Activated effector memory CD4-positive, alpha-beta T cell treated with anti-CD3 and anti-CD28 coated beads, Interleukin-2, amount 50 U/mL, for 16 hours (primary cell): ENCODE measurements at regions not wholly inside any gene's neighbourhood (a gene's known extent, or its start where the extent isn't known, plus 50 kb on each side); places are given as distances from the start of the nearest gene placed in this dataset.

Experiments used
- DNase-seq: peaks from one replicate; pipeline ENCODE4 v3.0.0-alpha.2; 2020

DNA sequence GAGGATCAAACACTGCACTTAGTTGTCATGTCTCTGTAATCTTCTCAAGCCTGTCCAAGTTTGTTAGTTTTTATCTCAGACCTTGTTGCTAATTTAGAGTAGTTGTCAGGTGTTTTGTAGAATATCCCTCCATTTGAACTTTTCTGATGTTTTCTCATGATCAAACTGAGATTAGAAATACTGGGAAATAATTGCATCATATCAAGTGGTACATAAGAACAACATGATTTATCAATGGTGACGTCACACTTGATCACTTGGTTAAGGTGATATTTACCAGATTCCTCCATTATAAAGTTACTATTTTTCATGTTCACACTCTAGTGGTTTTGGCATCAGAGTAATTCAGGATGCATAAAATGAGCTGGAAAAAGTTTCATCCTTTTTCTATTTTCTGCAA lies 1182.4 kb upstream of the ZEB2 start:
- DNase-seq, result no peak

DNA sequence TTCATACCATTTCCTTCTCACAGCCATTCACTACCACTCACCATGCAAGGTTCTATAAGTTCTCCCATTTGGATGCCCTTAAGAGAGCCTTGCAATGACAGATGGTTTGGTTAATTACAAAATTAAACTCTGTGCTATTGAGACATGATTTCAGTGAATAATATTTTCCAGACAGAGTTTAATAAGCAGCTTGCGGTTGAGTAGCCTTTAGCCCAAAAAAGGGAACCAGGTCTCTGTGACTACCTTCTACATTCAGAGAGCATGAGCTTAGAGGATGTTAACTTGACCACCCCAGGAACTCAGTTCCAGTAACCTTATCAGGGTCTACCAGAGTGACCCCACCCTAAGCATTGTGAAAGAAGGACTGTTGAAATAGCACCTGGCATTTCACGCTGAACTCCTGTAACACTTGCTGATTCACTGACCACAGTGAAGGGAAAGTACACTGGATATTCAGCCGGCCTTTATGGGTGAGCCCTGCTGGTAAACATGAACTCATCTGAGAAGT lies 1173.1 kb upstream of the ZEB2 start:
- no peak for DNase-seq

DNA sequence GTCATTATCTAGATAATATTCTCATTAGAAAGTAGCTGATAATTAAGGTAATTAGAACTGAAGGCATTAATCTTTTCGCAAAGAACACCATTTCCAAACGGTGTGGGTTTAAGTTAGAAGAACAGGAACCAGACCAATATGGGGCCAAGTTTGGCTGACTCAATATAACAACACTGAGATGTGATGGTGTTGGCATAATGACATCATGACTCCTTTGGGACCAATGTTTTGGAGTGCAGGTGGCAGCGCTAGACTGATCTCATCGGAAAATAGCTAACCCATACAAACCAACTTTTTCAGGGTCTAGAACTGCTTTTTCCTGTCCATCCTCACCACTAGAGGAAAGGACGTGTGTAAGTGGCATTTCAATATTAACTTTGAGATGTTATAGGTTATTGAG lies 1171.7 kb upstream of the ZEB2 start:
- no peak for DNase-seq

DNA sequence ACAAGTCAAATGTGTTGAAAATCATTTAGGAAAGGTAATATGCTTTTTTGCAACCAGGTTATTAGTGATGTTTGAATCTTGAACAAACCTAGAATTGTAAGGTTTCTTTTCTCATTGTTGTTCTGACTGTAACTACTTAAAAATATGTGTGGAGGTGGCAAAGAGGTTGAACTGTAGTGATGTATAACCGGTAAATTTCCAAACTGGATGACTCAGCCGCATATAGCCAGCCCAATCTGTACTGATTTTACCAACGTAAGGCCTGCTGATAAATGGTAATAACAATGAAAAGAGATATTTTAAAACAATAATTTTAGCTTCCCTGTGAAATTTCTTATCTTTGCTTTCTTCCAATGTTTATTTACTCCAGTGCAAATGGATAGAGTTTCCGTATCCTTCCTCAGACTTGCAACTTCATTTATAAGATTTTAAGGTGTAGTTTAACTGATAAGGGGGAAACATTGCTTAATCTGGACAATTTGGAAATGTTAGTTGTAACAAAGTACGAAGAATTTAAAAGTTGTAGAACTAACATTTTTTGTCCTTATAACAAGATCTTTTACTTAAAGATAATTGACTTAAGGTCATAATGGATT lies 1170.4 kb upstream of the ZEB2 start:
- DNase-seq, result no peak

DNA sequence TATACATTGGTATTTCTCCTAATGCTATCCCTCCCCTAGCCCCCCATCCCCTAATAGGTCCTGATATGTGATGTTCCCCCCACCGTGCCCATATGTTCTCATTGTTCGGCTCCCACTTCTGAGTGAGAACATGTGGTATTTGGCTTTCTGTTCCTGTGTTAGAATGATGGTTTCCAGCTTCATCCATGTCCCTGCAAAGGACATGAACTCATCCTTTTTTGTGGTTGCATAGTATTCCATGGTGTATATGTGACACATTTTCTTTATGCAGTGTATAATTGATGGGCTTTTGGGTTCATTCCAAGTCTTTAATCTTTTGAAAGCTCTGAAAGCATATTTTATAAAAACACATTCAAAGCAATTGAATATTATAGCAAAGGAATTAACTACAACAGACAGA lies 1169.4 kb upstream of the ZEB2 start:
- DNase-seq, result no peak

DNA sequence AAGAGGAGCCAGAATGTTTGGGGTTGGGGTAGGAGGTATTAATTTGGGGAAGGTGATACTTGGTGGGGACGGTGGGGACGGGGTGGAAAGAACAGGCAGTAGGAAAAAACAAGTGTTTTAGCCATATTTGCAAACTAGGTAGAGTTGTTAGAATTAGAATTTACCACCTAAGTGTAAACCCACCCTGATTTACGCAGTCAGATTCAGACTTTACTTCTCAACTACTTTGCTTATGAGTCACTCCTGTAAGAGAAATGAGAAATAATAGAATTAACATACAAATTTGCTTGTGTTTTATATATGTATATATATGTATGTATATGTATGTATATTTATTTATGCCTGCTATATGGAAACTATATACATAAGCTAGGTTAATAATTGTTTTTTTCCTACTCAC lies 1168.2 kb upstream of the ZEB2 start:
- no peak for DNase-seq

DNA sequence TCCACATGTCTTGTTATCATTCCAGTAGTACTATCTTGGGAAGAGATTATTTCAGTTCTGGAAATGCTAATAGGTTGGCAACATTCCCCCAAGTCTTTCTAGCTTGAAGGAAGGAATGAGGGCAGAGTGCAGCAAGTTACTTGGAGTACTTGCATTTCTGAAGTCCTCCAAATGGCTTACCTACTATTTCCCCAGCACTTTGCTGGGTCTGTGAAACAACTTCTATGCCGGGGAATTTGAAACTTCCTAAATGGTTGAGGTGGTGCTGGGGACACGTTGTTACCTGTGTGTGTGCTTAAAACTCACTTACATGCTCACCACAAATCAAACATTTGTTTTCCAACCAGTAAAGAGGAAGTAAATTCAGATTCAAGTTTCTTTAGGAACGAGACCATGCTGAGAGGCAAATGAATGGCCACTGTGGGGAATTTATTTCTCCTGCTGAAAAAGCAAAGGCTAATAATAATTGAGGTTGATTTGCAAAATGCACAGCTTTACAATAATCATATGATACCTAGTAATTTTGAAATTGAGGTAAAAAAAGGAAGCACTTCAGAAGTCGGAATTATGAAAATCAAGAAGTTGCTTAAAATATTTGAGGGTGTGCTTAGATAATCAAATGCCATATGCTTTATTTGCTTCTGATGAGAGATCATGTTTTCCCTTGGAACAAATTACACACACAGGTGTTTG lies 1167.7 kb upstream of the ZEB2 start:
- no peak for DNase-seq

DNA sequence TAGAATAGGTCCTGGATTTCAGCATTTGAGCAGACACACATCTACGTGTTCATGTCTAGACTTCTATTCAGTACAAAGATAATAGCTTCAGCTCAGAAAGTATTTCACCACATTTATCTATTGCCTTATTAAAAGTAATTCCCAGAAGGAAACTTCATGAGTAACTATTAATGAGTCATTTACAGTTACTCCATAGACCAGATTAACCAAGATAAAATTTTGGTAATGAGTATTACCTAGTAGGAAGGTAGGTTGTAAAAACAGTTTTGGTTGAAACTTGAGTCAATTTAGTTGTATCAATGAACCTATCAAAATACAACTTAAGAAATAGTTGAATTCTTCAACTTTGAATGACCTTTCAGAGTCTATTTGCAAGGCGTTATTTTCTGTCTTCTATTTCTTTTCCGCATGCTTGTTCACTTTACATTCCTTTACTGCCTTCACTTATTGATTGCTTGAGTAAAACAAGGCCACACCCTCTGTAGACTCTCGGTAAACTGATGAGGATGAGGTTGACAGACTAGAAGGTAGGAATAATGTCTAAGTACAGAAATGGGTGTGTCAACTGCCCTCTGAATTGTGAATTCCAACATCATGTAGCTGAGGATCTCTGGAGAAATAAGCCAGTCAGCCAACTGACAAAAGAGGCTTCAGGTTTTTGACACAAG lies 1165.6 kb upstream of the ZEB2 start:
- DNase-seq, result no peak

DNA sequence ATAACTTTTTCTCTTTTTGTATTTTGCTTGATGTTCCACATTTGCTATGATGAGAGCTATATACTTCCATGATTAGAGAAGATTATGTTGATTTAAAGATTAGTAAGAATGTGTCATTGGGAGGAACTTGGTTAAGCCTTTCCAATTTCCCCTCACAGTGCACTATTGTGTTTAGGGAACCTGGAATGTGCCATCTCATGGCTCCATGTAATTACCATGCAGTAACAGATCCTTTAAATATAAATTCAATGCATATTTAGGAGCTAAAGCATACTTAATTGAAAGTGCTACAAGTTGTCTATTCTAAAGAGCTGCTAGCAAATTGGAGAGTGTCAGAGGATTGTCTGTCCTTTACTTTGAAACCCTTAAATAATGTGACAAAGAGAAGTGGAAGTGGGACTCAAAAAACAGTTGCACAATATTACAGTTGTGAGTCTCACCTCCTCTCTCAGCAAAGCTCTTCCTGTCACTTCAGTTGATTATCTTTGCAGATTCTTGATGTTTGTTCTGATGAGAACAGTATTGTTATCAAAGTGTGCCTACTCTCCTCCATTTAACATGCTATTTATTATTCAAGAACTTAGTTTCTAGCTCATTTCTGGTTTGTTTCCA lies 1162.7 kb upstream of the ZEB2 start:
- DNase-seq, result no peak

DNA sequence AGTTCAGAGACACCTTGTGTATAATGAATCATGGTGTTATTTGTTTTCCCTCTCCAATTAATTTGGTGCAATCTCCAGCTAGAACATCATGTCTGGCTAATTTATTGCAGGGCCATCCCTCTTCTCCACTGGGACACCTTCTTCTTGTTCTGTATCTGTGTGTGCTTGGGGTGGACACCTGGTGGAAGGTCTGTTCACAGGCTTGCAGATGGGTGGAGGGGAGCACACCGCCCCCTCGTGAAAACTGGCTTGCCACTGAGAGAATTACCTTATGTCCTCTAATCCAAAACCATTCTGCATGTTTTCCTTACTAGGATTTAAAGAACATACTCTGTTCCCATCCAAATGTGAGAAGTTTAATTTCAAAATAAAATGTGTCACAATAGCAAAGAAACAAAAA lies 1160.4 kb upstream of the ZEB2 start:
- DNase-seq, result no peak

DNA sequence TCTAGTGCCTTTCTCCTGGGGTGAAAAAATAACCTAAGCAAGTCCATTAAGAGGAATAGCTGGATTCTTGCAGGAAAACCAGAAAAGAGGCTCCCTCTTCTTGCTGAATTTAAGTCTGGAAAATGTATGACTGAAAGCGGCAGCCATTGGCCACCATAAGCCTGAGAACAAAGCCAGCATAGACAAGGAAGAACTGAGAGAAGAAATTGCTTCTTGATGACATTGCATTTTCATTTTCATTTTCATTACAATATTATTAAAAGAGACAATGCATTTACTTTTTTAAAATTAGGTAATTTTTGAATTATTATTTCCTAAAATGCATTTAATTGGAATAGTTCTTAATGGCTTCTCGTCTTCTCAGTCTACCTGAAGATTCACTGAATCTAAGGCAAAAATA lies 1157.5 kb upstream of the ZEB2 start:
- DNase-seq, result no peak

DNA sequence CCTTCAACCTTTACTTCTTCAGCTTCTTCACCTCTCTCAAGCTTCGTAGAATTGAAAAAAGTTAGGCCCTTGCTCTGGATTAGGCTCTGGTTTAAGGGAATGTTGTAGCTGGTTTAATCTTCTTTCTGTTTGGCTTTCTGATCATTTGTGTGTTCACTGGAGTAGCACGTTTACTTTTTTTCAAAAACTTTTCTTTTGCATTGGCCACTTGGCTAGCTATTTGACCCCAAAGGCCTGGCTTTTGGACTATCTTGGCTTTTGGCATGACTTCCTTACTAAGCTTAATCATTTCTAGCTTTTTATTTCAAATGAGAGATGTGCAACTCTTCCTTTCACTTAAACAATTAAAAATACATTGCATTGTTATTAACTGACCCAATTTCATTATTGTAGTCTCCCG lies 1154.8 kb upstream of the ZEB2 start:
- no peak for DNase-seq

DNA sequence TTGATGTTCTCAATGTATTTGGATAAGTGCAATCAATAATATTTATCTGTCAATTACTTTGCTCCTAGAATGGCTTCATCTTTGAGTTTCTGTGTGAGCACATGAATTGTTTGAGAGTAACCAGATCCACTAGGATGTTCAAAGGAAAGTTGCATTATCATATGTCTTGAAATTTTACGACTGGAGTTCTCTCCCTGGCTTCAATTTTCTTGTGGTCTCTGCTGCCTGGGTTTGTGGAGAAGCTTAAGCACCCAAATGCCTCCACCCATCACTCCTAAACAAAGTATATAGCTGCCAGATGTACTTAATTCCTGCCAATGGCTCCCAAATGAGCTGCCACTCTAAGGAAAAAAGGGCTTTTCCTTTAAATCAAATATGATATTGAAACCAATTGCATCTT lies 1149.4 kb upstream of the ZEB2 start:
- DNase-seq, result no peak

DNA sequence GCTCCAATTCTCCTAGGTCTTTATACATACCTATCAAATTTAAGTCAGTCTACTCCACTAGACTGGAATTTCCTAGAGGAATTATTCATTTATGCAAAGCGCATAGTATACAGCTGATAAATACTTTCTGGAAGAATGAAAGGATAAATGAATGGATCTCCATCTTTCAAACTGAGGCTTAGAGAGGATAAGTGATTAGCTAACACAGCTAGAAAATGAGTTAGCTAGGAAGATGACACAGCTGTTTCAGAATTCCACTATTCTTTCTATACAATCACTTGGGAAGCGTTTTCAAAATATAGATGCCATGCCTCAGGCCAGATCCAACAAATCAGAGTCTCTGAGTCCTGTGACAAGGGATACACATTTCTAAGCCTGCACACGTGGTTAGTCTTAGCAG lies 1146.6 kb upstream of the ZEB2 start:
- DNase-seq, result no peak

DNA sequence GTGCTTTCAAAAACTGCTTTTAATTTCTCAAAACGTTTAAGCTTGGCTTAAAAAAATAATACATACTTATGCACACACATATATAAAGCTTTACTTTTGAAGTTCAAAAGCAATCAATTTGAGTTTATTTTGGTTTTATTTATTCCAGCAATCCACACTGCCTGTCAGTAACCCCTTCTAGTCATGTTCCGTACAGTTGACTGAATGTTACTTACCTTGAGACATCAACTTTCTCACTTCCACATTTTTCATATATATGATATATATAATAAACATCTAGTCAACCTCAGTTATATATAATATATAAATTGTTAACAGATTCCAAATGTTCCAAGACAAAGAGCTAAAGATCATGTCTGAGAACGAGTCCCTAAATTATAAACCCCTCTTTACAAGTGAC lies 1137.3 kb upstream of the ZEB2 start:
- DNase-seq, result no peak

DNA sequence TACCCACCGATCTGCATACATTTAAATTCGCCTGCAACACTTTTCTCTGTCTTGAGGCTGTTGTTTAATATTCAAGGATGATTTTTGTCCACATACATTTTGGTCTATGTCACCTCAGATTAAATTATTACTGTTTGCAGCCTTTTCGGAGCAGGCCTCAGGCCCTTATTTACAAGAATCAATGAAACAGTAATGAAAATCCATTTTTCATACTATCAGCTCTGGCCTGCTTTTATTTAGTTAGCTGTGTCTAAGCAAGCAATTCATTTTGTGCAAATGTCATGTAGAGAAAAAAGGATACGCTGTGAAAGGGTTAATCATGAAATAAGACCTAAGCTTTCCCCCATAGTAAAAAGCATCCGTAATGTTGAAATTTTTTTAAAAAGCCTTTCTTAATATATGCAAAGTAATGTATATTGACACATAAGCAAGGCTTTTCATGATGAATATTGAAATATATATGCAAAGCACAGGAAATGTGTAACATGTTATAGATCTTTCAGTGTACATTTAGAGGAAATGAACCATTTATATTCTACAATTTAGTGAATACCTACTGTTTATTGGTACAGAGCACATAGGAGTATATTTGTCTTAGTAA lies 1135.3 kb upstream of the ZEB2 start:
- DNase-seq, result no peak

DNA sequence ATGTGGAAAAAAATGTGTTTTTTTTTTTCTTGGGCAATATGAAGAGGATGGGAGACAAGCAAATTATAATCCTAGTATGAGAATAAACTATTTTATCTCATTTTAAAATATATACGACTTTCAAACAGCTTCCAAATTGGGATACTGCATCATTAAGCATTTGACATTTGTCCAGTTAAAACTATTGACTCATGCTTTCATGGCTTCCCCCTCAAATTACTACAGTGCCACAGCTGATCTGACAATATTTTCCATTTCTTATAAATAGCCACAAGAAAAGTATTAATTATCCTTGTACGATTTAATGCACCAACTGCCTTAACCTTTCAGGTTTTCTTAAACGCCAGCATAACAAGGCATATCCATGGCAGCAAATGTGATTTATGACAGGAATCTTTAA lies 1134.8 kb upstream of the ZEB2 start:
- no peak for DNase-seq

DNA sequence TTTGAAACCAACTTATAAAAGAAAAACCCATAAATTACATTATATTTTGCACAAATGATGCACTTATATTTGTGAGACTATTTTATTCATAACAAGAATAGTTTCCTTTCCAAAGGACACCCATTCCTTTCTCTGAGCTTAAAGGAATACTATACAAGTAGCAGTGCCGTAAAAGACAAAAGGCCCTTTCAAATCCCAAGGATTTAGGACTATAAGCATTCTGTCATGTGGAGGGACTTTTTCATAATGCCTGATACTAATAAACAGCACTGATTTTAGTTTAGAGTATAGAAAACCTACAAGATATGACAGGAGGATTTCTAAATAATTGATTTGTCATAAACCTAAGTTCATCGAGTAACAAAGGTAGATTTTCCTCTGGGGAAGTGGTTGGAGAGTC lies 1134.2 kb upstream of the ZEB2 start:
- DNase-seq, result no peak

DNA sequence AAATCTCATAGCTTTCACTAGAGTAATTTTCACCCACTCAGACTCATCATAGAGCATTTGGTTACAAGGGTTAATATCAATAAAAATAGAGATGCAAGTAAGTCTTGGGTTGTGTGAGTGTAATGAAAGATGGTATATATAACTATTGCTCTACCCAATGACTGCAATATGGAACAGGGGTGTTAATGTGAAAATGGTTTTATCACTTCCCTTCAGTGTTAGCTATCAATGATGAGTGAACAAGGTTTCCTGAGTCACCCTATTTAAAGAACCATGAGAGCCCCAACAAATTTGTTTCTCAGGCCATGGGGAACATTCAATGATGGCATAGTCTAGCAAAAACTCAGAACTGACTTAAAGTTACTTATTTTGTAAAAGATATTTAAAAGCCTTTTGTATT lies 1133.6 kb upstream of the ZEB2 start:
- no peak for DNase-seq

DNA sequence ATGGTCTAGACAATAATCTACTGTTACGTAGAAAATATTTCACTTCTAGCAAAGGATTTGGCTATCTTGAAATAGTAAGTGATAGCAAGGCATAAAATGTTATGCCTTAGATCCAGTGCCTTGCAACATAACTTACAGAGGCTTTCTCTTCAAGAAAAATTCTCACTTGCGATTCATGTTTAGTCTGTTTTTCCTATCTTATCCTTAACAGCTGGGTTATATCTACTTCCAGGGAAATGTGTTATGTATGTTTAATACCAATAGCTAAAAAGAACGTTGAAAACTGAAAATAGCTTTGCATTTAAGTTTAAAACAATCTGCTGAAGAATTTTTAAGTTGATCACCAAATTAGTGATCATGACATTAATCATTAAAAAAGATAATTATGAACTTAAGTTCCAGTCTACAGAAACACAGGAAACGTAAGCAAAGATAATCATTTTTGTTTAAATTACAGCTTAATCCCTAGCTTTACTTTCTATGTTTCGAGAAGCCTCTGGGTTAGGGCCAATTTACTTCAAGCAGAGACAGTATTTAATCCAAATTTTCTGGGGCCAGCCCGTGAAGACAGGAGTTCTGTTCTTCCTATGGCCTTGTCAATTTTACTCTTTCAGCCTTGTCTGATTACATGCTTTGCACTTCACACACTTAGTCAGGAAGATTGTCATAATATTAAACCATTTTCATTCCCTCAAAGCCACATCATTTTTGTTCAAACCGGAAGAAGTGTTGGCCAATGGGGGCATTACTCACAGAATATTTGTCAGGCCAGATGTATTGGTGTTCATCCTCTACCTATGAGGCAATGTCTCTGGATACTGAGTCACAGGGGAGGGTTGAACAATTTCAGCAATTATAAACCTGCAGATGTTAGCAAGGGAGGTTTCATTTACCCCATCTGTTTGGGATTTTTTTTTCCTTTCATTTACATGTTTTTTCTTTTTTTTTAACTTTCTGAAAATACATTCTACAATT lies 1132.9 kb upstream of the ZEB2 start:
- no peak for DNase-seq

DNA sequence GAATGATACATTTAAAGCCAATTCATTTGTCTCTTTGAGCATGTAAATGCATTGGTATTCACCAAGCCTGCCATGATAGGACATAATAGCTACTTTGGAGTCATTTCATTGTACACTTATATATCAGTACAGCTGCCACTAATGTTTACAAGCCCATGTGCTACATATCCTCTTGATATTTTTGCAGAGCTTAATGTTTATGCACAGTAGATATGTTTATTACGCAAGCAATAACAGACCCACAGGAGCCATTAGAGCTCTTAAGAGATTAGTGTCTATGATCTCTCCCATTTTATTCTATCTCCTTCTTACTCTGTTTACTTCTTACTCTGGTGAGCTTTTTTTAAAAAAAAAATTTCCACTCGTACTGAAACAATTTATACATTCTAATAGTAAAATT lies 1132.1 kb upstream of the ZEB2 start:
- DNase-seq, result no peak

DNA sequence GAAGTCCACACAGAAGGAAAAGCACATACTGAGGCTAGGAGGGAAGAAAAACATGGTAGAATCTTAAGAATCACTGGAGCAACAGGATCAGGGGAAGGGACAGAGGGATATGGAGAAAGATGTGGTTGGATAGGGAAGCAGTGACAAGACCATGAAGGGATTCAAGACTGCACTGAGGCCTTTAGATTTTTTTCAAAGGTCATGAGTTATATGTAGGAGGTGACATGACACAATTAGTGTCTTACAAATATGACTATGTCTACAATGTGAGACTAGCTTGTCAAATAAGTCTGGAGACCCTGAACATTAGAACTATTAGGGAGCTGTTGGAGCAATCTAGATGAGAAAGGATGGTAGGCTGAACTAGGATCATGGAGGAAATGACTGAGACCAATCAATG lies 1130.3 kb upstream of the ZEB2 start:
- no peak for DNase-seq
